CD4-positive, alpha-beta T cell treated with Interleukin-15 for 1 hour (primary cell): ENCODE measurements at regions not wholly inside any gene's neighbourhood (a gene's known extent, or its start where the extent isn't known, plus 50 kb on each side); places are given as distances from the start of the nearest gene placed in this dataset.

Source experiments
- DNase-seq: peaks from one replicate; pipeline ENCODE4 v3.0.0-alpha.2; 2020

DNA sequence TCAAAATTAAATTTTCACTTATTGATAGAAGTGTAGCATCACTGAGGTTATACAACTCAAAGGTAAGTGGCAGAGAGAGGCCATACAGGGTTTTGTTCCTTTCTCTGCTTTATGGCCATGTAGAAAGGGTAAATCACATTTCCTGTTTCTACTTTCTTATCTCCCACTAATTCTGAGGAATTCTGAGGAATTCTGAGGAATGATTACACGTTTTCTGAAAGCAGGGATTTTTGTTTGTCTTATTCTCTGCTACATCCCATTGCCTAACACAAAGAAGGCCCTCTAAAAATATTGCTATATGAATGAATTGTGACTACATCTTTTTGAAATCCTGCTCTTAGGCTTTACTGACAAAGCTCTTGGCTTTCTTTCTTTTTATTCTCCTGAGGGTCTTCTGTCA lies 516.9 kb upstream of the ZNF608 start:
- DNase-seq = no peak

DNA sequence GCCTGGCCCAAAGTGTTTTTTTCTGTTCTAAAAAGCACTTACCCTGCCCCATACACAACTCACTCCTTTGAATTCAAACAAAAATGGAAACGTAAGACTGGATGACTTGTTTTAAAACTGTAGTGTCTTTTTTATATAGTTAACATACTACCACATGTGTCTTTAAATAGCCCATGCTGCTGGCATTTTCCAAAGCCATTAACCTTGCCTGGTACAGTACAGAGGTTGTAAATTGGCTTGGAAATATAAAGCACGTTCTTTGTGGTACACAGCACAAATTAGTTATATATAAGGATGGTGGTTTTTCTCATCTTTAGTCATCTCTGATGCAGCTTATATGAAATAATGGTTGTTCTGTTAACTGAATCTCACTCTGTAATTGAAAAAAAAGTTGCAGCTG lies 519.7 kb upstream of the ZNF608 start:
- no peak for DNase-seq

DNA sequence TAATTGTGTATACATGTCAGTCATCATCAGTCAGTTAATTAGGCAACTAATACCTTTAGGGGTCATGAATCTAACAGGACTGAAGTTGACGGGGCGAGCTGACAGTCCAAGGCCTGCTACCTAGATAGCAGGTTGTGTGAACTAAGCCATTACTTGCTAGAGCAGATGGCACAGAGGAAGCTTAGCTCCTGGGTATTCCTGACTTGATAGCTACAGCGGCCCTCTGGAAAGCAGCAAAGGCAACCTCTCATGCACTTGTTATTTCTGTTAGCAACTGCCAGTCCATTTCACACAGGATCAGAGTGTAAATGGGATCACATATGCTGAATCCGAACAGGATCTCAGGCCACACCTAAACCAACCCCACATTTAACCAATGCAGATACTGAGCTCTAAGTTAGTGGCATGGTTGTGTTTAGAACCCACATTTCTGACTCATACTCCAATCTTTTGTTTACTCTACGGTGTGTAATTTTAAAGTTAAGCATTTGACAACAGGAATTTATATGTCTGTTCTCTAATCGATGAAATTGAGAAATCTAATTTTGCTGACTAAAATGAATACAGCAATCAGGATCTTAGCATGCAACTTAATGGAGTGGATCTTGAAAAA lies 521.3 kb upstream of the ZNF608 start:
- DNase-seq = no peak

DNA sequence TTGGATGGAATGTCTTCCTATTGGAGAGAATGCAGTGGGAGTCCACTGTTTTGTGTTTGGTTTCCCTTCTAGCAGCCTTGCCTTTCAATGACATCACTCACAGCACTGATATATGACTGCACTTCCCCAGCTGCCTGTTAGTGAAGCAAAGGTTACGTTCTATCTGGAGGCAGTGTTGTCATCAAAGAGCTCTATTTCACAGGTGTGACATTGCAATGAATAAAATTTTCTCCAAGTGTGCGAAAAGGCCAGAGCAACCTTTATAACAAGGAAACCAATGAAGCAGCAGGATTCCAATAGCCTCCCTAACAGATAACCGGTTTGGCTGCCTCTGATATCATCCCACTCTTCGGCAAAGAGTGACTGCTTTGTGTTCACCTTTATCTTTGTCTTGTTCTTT lies 523.5 kb upstream of the ZNF608 start:
- no peak for DNase-seq

DNA sequence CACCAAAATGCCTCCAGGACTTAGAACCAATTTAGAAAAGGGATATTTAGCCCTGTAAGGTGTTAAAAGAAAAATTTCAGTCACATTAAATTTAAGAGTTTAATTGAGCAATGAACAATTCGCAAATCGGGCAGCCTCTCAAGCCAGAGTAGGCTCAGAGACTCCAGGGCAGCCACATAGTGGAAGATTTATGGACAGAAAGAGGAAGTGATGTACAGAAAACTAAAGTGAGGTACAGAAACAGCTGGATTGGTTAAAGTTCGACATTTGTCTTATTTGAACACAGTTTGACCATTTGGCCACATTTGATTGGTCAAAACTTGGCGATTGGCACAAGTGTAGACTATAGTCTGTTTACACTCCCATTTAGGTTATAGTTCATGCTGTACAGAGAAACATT lies 525.9 kb upstream of the ZNF608 start:
- no peak for DNase-seq

DNA sequence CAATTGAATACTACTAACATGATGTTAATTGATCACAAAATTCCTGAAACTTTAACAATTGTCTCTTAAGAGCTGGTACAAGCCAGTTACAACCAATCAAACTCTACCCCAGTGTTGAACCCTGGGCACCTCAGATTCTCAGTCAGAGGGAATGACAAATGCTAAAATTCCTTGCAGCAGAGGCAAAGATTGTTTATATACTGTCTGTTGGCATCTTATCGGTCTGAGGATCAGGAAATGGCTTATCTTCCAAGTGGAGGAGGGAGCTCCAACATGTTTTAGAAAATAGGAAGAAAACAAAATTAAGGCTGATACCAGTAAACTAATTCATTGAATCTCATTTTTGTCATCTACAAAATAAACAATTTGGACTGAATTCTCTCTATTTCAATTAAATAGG lies 527.8 kb upstream of the ZNF608 start:
- no peak for DNase-seq

DNA sequence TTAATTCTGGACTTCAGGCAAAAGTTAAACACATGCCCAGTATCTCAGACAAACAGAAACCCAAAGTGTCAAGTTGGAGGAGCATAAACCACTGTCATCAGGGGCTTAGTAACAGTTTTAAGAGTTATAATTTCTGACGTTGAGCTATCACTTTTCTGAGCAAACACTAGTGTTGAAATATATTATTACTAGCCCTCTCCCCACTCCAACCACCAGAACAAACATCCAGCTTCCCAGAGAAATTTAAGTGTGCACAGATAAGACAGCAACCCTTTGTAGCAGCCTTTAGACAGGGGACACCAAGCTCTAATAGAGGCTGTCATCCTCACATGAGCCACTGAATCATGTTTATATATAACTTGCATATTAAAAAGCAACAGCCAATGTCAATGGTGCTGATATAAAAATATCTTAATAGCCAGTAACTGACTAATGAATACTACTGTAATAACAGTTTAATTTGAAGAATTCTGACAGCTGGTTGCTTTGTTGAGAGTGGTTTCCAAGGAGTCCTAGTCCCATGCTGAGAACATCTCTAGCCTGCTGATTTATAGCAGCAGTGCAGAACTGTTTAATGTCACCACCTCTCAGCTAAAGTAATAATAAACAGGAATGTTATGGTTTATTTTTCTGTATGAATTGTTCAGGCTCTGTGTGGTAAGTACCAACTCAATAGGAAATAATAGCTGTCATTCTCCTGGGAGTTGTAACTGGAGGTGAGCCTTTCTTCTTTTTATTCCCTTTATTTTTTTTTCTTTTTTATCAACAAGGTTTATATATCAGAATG lies 528.7 kb upstream of the ZNF608 start:
- DNase-seq = no peak

DNA sequence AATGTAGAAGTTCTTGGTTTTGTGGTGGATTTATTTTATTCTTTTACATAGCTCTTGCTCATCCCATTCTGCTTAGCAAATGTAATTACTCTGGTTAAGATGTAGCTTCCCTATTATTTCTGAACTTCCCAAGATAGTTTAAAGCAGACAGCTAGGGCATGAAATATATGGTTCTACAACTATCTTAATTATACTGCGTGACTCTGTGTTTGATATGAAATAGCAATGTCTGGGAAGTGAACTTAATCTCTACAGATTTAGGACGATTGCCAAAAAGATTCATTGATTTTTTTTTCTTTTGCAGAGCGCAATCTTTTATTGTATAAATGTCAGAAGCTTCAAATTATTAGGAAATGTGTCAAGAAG lies 529.3 kb upstream of the ZNF608 start:
- DNase-seq = no peak

DNA sequence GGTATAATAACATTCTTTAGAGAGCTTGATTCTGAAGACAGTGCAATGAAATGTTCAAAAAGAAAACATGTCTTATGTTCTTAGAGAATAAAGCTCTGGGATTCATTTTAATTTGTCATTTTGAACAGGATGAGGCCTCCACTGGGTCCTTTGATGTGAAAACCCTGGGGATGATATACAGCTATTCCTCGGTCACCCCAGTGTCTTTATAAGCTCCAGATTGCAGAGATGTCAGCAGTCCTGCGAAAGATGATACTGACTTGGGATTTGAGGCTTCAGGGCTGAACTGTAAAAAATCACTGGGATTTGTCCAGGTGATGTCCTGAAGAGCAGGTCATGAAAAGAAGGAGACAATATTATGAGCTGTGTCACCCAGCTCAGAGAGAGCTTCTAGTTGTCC lies 529.7 kb upstream of the ZNF608 start:
- DNase-seq = no peak

DNA sequence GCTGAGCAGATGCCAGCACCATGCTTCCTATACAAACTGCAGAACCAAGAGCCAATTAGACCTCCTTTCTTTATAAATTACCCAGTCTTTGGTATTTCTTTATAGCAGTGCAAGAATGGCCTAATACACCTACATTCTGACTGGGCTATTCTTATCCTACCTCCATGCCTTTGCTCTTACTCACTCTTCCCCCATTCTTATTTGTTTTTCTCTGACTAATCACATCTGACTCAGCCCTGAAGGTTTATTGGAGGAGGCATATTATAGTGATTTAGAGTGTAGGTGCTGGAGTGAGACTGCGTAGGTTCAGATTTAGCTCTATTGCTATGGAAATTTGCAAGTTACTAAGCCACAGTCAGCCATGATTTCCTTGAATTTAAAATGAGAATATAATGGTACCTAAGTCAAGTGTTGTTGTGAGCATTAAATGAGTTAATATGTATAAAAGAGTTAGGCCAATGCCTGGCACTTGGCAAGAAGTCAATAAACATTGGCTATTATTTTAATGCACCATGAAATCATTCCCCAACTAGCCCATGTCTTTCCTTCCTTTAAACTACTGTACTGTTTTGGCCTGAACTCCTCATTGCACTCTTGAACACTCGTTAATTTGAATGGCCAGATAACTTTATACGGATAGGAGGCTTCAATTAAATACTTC lies 531.2 kb upstream of the ZNF608 start:
- no peak for DNase-seq

DNA sequence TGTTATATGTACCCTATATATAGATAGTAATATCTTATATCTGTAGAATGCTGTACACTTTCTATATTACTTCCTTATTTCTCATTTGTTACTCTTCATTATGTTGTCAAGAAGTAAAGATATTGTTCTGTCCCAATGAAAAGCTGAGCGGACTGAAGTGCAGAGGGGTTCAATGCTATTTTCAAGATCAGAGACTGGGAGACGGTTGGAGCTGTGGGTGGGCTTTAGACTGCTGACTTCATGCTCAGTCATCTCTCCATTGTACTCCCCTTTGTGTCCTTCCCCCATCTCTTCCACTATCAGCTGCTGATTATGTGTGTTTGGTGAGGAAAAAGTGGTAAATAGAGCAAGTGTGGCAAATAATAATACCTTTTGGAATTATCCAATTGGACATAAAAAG lies 532.3 kb upstream of the ZNF608 start:
- DNase-seq = no peak

DNA sequence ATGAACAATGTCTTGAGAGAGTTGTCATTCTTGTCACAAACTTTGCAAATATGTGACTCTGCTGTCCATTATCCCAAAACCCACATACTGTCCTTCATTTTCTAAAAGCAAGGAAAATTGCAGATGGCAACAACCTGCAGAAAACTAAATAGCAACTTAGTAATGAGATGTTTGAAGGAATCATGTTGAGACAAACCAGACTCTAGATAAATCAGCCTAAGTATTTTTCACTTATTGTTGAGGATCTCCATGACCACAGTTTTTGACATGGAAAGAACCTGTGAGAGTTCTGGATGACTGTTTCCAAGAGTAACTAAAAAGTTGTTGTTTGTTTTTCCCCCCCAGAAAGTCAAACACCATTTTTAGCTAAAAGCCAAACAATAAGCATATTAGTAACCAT lies 535.2 kb upstream of the ZNF608 start:
- no peak for DNase-seq

DNA sequence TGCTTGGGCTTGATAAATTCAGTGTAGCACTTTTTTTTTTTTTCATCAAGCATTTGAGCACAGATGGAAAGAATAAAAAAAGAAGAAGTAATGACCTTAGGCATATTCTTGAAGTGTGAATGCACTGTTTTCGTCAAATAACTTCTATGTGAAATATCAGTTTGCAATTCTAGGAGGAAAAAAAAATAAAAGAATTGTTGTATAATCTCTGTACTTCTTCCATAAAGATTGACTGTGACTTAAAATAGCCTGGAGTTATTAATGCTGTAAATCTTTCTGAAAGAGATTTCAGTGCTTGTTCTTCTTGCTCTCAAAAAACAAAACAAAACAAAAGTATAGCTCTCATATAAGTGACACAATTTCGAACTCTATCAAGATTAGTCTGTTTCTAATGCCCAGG lies 536.9 kb upstream of the ZNF608 start:
- no peak for DNase-seq

DNA sequence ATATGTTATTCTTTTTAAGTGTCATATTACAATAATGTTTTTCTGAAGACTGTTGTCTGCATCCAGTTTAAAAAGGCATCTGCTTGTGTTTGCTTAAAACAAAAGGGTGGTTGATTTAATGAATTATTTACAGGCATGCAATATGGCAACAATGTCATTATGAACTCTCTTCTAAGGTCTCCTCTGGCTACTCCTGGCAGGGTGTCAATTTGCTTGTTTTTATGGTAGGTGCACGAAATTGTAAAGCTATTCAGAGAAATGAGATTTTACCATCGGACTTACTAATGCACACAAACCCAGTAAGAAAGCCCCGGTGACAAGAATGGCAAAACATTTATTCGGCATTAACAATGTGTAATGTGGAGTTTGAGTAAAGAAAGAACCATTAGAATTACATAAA lies 539.8 kb upstream of the ZNF608 start:
- DNase-seq = no peak

DNA sequence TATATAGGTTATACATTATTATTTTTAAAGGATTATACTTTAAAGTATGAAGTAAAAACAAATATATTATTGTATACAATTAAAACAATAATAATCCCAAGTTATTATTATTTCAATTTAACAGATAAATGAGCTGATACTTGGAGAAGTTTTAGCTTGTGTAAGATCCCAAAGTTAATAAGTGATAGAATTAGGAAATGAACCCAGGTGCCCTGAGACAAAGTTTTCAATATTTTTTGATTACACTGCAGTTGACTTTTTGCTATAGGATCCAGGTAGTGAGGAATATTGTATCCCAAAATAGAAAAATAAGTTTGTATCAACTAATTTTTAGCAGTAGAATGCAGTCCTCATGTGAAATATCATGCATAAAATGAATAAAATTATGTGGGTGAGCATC lies 543.2 kb upstream of the ZNF608 start:
- DNase-seq = no peak

DNA sequence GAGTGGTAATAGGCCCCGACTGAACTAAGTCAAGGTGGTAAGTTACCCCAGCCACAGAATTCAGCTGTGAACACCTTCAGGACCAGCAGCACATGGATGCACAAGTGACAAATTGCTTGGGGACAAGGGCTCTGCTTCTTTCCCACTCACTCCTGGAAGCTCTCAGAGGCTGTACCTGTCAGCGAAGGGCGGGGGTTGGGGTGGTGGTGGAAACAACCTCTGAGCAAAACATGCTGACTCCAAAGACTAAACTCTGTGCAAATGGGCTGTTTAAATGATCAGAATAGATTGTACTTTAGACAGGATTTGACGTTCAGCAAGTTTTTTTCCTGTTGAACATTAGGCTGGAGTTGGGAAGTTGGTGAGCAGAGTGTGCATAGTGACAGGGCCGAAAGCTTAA lies 544.5 kb upstream of the ZNF608 start:
- no peak for DNase-seq

DNA sequence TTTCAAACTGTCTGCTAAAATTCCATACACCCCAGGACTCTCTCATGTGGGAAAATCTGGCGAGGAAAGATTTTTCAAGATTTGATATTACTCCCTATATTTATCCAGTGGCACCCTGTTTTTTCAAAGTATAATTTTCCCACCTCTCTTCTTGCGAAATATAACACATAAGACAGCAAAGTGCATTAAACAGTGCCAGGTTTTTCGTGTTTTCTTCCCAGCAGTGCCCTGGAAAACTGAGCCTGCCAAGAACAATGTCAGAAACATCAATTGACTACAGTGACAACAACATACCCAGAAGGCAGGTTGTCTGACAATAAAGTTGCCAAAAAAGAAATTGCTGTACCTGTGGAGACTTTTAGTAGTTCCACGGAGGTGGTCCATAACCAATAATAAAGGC lies 545.0 kb upstream of the ZNF608 start:
- no peak for DNase-seq

DNA sequence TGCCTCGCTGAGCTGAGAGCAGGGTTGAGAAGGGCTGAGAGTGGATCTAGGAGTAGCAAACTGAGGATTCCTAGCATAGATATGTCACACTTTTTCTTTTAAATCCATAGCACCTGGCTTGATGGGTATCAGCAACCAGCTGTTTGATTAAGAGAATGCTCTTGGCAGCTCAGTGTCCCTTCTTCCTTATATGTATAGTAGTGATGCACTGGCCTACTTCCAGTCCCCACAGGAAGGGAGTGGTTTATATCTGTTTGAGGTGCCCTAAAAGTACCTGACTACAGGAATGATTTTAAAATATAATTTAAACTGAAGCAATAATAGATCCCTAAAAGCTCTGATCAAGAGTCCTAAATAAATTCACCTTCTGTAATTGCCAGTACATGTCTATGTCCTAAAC lies 546.8 kb upstream of the ZNF608 start:
- no peak for DNase-seq

DNA sequence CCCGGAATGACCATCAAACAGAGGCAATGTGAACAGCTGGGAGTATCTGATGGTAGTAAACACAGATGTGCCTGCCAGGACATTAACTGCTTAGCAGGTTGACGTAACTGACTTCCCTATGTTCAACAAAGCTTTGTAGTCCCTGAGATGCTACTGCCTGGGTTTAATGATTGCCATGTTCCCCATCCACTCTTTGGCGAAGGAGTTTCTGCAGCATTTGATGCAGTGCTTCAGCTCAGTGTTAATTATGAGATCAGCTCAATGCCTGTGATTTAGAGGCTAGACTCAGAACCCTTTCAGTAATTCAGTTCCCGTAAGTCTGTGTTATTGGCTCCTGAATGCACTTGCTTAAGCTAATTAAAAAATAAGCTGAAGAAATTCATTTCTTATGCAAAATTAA lies 547.3 kb upstream of the ZNF608 start:
- no peak for DNase-seq

DNA sequence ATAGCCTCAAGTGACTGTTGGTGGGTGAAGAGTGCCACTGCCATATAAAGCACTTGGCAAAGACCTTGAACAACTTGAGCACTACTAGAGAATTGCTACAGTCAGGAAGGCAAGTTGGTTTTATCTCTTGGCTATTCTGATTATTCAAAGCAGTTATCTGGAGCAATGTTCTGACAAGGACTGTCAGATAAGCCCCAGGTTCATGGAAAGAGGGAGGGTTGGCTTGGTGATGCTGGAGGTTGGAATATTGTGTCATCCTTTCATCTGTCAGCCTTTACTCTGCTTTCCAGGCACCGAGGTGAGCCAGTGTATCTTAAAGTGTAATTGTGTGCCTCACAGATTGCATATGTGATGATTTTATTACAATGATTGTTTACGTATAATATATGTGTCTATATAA lies 548.4 kb upstream of the ZNF608 start:
- no peak for DNase-seq

DNA sequence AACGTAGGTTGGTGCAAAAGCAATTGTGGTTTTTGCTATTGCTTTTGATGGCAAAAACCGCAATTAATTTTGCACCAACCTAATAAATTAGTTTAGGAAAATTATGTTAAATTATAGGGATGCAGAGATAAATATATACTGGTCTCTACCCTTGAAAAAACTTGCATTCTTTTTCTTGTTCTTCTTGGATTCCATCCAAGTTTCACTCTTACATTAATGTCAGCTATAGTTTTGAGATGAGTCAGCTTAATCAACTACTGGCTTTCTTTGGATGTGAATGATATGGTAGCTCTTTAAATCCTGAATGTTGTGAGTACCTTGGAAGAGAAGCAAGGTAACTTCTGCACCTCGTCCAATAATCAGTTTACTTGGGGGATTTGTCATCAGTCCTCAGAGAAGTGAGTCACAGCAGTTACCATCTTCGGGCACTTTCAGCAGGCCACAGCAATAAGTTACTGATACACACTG lies 549.0 kb upstream of the ZNF608 start:
- DNase-seq = no peak

DNA sequence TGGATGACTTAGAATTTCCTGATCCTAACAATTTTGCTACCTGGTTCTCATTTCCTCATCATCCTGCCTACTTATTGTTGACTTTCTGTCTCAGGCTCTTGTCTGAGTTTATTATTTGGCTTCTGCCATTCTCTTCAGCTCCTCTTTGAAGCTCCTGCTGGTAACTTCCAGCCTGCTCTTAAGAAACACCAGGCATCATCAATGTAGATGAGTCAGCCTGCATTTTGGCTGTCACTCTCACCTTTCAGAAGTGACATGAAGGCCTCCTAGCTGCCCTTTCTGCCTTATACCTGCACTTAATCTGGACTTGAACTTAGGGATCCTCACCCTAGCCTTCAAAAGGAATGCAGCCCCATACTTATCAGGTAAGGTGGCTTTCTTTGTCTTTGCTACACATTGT lies 551.8 kb upstream of the ZNF608 start:
- no peak for DNase-seq

DNA sequence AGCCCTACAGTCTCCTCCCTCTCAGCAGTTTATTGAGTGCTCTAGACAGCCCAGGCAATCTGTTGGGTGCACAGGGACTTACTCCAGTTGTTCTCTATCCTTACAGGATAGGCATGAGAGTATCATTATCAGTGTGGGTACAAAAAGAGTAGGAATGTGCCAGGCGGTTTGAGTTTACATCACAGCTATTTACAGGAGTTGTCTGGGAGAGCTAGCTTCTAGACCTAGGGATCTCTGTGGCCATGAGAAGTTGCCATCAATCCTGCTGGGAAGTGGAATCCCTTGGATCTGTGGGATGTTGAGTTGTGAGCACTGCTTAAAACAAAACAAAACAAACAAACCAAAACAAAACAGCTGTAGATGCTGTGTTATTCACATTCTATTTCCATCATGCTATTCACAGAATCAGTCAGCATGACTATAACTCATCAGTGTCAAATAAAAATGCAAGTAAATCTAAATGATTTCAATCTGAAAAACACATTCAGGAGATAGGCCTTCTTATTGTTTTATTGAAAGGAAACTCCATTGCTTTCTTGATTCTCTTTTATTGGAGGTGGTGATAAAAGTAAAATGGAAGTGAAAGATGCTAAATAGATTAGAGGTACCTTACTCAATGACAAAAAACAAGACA lies 552.4 kb upstream of the ZNF608 start:
- DNase-seq = no peak

DNA sequence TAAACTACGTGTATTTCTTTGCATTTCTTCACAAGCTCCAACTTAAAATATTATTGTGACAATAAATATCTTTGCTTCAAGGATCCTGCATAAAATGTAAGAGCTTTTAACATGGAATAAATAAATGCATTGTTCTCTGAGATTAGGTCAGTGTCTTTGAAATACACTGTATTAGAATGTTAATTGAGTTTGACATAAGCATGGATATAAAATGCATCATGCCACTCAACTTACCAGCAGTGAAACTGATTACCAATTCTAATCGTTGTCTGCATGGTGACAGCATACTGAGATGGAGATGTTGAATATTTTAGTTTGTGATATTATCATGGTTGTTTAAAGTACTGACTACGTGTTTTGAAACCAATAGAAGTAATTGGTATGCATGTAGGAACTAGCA lies 555.3 kb upstream of the ZNF608 start:
- no peak for DNase-seq
